Heart left ventricle (tissue), 16 donors: ENCODE measurements at regions not wholly inside any gene's neighbourhood (a gene's known extent, or its start where the extent isn't known, plus 50 kb on each side); places are given as distances from the start of the nearest gene placed in this dataset.
"Not testable (repeated sequence)": the region's sequence is repeated elsewhere in the genome, so short reads cannot be mapped to it uniquely, and the experiment has no call there.

Source experiments
- ATAC-seq, 4 donors: fragments of 200-7000 bp; cut with Tn5 transposase; one replicate each; pipeline ENCODE4 v1.9.1; 2020 to 2022; ENCODE audit warnings: moderate library complexity in 4 of 4, mild to moderate bottlenecking in 3 of 4, moderate number of reproducible peaks in 1 of 4
- DNase-seq, 5 donors: peaks; one replicate each; pipeline ENCODE4 v3.0.0-alpha.2; 2020
- H3K27ac ChIP-seq, 12 donors: fragments of 200-600 bp; sonication (generic) in 4 of 12; one replicate each; pipeline versions ENCODE4 v1.5.0 to v1.8.0; 2016 to 2022; ENCODE audit warnings: mild to moderate bottlenecking in 2 of 12
- H3K27me3 ChIP-seq, 9 donors: fragments of 200-600 bp; sonication (generic) in 2 of 9; one replicate each; pipeline versions ENCODE4 v1.5.1 to v1.8.0; 2016 to 2022; ENCODE audit warnings: mild to moderate bottlenecking in 3 of 9
- H3K36me3 ChIP-seq, 9 donors: fragments of 200-600 bp; sonication (generic) in 2 of 9; one replicate each; pipeline versions ENCODE4 v1.5.0 to v1.8.0; 2018 to 2022; ENCODE audit warnings: mild to moderate bottlenecking in 2 of 9
- H3K4me1 ChIP-seq, 12 donors: fragments of 200-600 bp; sonication (generic) in 4 of 12; one replicate each; pipeline versions ENCODE4 v1.5.0 to v1.8.0; 2016 to 2022; ENCODE audit warnings: mild to moderate bottlenecking in 3 of 12
- H3K4me3 ChIP-seq, 12 donors: fragments of 200-600 bp; sonication (generic) in 4 of 12; one replicate each; pipeline versions ENCODE4 v1.5.0 to v1.8.0; 2017 to 2022; ENCODE audit warnings: mild to moderate bottlenecking in 9 of 12, moderate library complexity in 4 of 12
- H3K9me3 ChIP-seq, 12 donors: fragments of 200-600 bp; sonication (generic) in 4 of 12; one replicate each; pipeline versions ENCODE4 v1.5.0 to v1.8.0; 2016 to 2022; ENCODE audit warnings: mild to moderate bottlenecking in 1 of 12
- POLR2A ChIP-seq, 2 donors: fragments of 450-650 bp; IDR thresholded peaks; one replicate each; pipeline ENCODE4 v1.6.1; 2017; ENCODE audit warnings: antibody characterized with exemption in 2 of 2, mild to moderate bottlenecking in 2 of 2, moderate library complexity in 2 of 2
- WGBS, 4 donors: extraction: QIAGEN DNeasy Blood & Tissue Kit in 2 of 4; methylation state at CpG; one replicate each; pipeline versions ENCODE4 v1.1.5 to v1.1.7; 2013 to 2018; 5-methylcytosine and 5-hydroxymethylcytosine counted together
- intact Hi-C, 10 donors: fragments of 100-400 bp; cut with DNase I; formaldehyde crosslinking; loops; one replicate each; pipeline versions ENCODE4 v1.11.1 to v1.14.2; 2022
- TF ChIP-seq, protein P1 (sequence below), 12 donors: fragments of 200-600 bp; sonication (generic) in 4 of 12; IDR thresholded peaks; one replicate each; pipeline versions ENCODE4 v1.5.0 to v1.8.0; 2018 to 2022; ENCODE audit warnings: antibody characterized with exemption in 12 of 12, mild to moderate bottlenecking in 5 of 12
- donor health status: ischemic (EF 13 %, LVEDD 7.1; RV severe dilation, severe dysfunction).
- donor health status: healthy with polysubstance abuse.
- donor health status: DM: no; HTN: yes; CAD: no.
- donor health status: DM: no; HTN: no; CAD: no.
- donor health status: ischemic (EF 25% LVEDD 6.9; RV normal size, moderate dysfunction).
- donor health status: ischemic (EF 25% LVEDD 5.7; RV mildly dilated, moderate dysfunction).
- donor health status: healthy.
- donor health status: DM: yes; HTN: yes; CAD: no.
- donor health status: ischemic (EF 35%, LVEDD 5.7; RV mildly dilated, moderate dysfunction).
- donor health status: nonischemic (EF 11% LVEDD 7.7; RV severe dilation, severe dysfunction).
- donor health status: DM: yes; HTN: yes; CAD: no.
- donor health status: PGD.
- donor health status: ischemic (EF 29% LVEDD 5.4; RV normal size, mild dysfunction).
- donor health status: nonischemic (EF 23%, LVEDD 6.1; RV moderate dilation, normal function).

- intact Hi-C loops, result no loop called here
- 85 to 94% (median 90%) methylated on average over 3 of the region's 3 CpGs for WGBS, 4 donors
These were observed 412.4 kb downstream of the NTRK2 start for GRCh38 chr9:85081963-85082362.

DNA sequence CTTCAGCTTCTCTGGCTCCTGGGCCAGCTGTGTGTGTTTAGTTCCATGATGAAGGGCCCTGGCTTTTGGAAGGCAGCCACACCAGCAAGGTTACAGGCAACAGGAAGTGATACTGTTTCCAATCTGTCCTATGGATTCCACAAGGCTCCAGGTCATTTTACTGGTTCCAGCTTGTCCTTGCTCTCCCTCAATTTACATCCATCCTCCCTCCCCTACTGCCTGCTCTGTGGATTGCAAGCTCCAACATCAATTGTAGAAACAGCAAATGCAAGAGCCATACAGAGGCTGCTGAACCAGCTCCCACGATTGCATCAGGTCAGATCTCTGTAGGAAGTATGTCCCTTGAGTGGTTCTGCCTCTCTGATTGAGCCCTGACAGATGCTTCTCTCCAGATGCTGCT, 409.8 kb downstream of the NTRK2 start:
- H3K27ac ChIP-seq, result no peak overlapping the region
- no peak overlapping the region for H3K4me3 ChIP-seq
- ATAC-seq (no peak), DNase-seq (no peak)
- H3K27me3 ChIP-seq, result peaks cover 0 to 5% (median 0%) of the 10 kb centered on the region in 9 donors
- intact Hi-C loops, result no loop called here
- H3K36me3 ChIP-seq, result no peaks in the 10 kb centered on the region
- no peaks in the 10 kb centered on the region for H3K4me1 ChIP-seq
- WGBS, 4 donors, result 64 to 82% (median 78%) methylated on average over 1 of the region's 1 CpG
- TF ChIP-seq POLR2A (IDR thresholded peaks at IDR 0.05), result no peak
- no peaks in the 10 kb centered on the region for H3K9me3 ChIP-seq

More at GRCh38 chr9:85081963-85082362, 412.4 kb downstream of the NTRK2 start:
- no peak overlapping the region for H3K27ac ChIP-seq
- H3K4me3 ChIP-seq, result no peak overlapping the region
- DNase-seq, result no peak
- no peaks in the 10 kb centered on the region for H3K36me3 ChIP-seq
- TF ChIP-seq, protein P1, sequence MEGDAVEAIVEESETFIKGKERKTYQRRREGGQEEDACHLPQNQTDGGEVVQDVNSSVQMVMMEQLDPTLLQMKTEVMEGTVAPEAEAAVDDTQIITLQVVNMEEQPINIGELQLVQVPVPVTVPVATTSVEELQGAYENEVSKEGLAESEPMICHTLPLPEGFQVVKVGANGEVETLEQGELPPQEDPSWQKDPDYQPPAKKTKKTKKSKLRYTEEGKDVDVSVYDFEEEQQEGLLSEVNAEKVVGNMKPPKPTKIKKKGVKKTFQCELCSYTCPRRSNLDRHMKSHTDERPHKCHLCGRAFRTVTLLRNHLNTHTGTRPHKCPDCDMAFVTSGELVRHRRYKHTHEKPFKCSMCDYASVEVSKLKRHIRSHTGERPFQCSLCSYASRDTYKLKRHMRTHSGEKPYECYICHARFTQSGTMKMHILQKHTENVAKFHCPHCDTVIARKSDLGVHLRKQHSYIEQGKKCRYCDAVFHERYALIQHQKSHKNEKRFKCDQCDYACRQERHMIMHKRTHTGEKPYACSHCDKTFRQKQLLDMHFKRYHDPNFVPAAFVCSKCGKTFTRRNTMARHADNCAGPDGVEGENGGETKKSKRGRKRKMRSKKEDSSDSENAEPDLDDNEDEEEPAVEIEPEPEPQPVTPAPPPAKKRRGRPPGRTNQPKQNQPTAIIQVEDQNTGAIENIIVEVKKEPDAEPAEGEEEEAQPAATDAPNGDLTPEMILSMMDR (IDR thresholded peaks at IDR 0.05), result no peak
- no peak for TF ChIP-seq POLR2A (IDR thresholded peaks at IDR 0.05)
- H3K4me1 ChIP-seq, result no peaks in the 10 kb centered on the region
- no peak for ATAC-seq
- no peaks in the 10 kb centered on the region for H3K9me3 ChIP-seq
- peaks cover 0 to 5% (median 0%) of the 10 kb centered on the region in 9 donors for H3K27me3 ChIP-seq

DNA sequence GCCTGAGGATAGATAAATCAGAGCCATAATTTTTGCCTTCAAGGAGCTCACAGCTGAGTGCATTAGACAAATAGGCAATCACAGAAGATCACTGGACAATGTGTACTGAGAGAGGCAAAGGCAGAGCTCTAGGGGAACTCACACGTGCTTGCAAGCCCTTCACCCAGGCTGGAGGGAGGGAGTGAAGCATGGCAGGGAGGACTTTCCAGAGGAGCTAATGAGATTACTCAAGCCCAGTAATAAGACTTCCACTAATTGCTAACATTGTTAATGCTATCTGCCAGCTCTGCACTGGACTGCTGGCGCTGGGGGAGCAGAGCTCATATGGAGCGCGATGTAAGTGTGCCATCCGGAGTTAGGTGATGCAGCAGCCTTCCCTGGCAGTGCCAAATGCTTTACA, 408.4 kb downstream of the NTRK2 start:
- intact Hi-C loops, result no loop called here
- Histone ChIP-seq H3K27me3 (peaks cover 0 to 5% (median 0%) of the 10 kb centered on the region in 9 donors), H3K9me3 (no peaks in the 10 kb centered on the region), H3K27ac (no peak overlapping the region), H3K4me3 (no peak overlapping the region), H3K4me1 (no peaks in the 10 kb centered on the region), H3K36me3 (no peaks in the 10 kb centered on the region)
- WGBS, 4 donors, result 80 to 89% (median 86%) methylated on average over 5 of the region's 5 CpGs
- ATAC-seq, result no peak
- DNase-seq, result no peak
- no peak for TF ChIP-seq POLR2A (IDR thresholded peaks at IDR 0.05)
- TF ChIP-seq, protein P1 (IDR thresholded peaks at IDR 0.05), result no peak

DNA sequence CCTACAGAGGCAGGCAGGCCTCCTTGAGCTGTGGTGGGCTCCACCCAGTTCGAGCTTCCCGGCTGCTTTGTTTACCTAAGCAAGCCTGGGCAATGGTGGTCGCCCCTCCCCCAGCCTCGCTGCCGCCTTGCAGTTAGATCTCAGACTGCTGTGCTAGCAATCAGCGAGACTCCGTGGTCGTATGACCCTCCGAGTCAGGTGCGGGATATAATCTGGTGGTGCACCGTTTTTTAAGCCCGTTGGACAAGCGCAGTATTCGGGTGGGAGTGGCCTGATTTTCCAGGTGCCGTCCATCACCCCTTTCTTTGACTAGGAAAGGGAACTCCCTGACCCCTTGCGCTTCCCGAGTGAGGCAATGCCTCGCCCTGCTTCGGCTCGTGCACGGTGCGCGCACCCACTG, 407.6 kb downstream of the NTRK2 start:
- H3K27ac ChIP-seq, H3K27me3 ChIP-seq, intact Hi-C loops, ATAC-seq, H3K4me3 ChIP-seq, H3K9me3 ChIP-seq, DNase-seq, H3K36me3 ChIP-seq, H3K4me1 ChIP-seq: not testable (repeated sequence)
- 57 to 78% (median 64%) methylated on average over 9 to 17 of the region's 23 CpGs for WGBS, 4 donors
